ENCODE measurements at regions not wholly inside any gene's neighbourhood (a gene's known extent, or its start where the extent isn't known, plus 50 kb on each side); places are given as distances from the start of the nearest gene placed in this dataset.

DNA sequence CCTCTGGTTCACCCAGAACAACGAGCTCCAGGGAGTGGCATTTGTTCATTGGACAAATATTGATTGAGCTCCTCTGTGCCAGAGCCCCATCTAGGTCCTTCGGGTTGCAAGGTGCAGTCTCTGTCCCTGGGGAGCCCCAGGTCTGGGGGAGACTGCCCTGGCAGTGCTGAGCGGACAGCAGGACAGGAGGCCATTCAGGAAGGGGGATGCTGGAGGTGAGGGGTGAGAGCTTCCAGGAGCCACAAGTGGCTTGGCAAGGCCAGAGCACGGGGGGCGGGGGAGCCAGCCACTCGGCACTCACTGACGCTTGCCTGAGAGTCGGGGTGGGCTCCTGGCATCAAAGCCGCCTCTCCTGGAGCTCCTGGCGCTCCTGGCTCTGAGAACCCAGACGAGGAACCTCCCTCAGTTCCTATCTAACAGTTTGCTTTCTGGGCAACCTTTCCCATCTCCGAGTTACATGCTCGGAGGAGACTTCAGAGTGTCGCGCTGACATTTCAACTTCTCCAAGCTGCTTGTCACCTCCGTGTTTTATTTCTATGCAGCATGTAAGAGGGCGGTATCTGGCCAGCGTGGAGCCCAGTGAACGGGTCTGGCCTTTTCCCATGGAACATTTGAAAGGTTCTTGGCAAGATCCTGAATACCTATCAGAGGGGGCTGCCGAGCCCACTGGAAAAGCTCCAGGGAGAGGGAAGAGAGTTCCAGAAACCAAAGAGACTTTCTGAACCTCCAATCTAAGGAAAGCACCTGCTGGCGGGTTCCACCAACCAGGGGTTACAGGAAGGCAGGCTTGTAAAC, 62.0 kb upstream of the BCL11B start:
- H3K4me3 ChIP-seq (ENCODE audit: low read length): no peak overlapping the region
- H3K27ac ChIP-seq (ENCODE audit: low read length): no peak overlapping the region
- no peak for DNase-seq
- H3K9me3 ChIP-seq (ENCODE audit: low read length): no peaks in the 10 kb centered on the region
- no peaks in the 10 kb centered on the region for H3K79me2 ChIP-seq (ENCODE audit: low read length)
- H2AFZ ChIP-seq (ENCODE audit: low read length): no peak overlapping the region
- no peak overlapping the region for H3K4me2 ChIP-seq (ENCODE audit: low read depth, low read length, poor library complexity, severe bottlenecking)
- H3K36me3 ChIP-seq (ENCODE audit: insufficient read depth, low read length): no peaks in the 10 kb centered on the region
- no peak overlapping the region for H3K9ac ChIP-seq (ENCODE audit: low read length)
- no peaks in the 10 kb centered on the region for H3K4me1 ChIP-seq (ENCODE audit: low read length)
- H3K9me2 ChIP-seq (replicated peaks; ENCODE audit: insufficient read depth, low read length): no peaks in the 10 kb centered on the region
- no peaks in the 10 kb centered on the region for H4K20me1 ChIP-seq (ENCODE audit: insufficient read depth, low read depth, low read length)
- peaks cover 4% of the 10 kb centered on the region for H3K27me3 ChIP-seq (ENCODE audit: low read length)

DNA sequence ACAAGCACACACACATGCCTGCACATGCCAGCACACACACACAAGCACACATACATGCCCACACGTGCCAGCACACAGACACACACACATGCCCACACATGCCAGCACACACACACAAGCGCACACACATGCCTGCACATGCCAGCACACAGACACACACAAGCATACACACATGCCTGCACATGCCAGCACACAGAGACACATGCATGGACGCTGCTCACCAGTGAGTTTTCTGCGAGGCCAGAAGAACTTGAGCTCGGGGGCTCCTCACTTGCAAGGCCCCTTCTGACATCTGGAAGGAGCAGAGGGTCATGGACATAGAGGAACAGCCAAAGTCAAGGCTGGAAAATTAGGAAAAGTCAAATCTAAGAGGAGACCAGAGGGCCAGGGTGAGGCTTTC, 61.2 kb upstream of the BCL11B start:
- Histone ChIP-seq H3K4me3 (ENCODE audit: low read length) (no peak overlapping the region), H2AFZ (ENCODE audit: low read length) (no peak overlapping the region), H4K20me1 (ENCODE audit: insufficient read depth, low read depth, low read length) (no peaks in the 10 kb centered on the region), H3K9me3 (ENCODE audit: low read length) (no peaks in the 10 kb centered on the region), H3K36me3 (ENCODE audit: insufficient read depth, low read length) (no peaks in the 10 kb centered on the region), H3K79me2 (ENCODE audit: low read length) (no peaks in the 10 kb centered on the region), H3K4me2 (ENCODE audit: low read depth, low read length, poor library complexity, severe bottlenecking) (no peak overlapping the region), H3K4me1 (ENCODE audit: low read length) (no peaks in the 10 kb centered on the region), H3K9me2 (replicated peaks; ENCODE audit: insufficient read depth, low read length) (no peaks in the 10 kb centered on the region), H3K27ac (ENCODE audit: low read length) (no peak overlapping the region), H3K27me3 (ENCODE audit: low read length) (no peaks in the 10 kb centered on the region; the same call in 1 of the 2 replicates), H3K9ac (ENCODE audit: low read length) (no peak overlapping the region)
- no peak for DNase-seq

DNA sequence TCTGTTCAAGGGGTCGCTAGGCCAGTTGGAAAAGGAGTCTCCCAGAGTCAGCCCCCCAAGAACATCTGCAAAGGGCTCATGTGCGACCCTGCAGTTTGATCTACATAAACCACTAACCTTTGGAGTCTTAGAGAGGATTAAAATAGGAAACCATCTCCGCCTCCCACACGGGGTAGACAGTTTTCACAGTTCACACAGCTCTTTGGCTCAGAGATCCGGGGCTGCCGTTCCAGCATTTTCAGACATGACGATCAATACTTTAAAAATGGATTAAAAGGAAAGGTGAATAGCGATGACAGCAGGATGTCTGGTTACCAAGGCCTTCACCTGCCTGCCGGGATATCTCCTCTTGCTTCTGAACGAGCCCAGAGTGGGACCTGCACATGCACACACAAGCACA, 59.8 kb upstream of the BCL11B start:
- DNase-seq: no peak
- H3K4me1 ChIP-seq (ENCODE audit: low read length): no peaks in the 10 kb centered on the region
- no peaks in the 10 kb centered on the region for H3K27me3 ChIP-seq (ENCODE audit: low read length)
- H3K27ac ChIP-seq (ENCODE audit: low read length): no peak overlapping the region
- no peak overlapping the region for H3K4me2 ChIP-seq (ENCODE audit: low read depth, low read length, poor library complexity, severe bottlenecking)
- no peaks in the 10 kb centered on the region for H3K9me2 ChIP-seq (replicated peaks; ENCODE audit: insufficient read depth, low read length)
- no peaks in the 10 kb centered on the region for H3K79me2 ChIP-seq (ENCODE audit: low read length)
- H2AFZ ChIP-seq (ENCODE audit: low read length): no peak overlapping the region
- H3K36me3 ChIP-seq (ENCODE audit: insufficient read depth, low read length): no peaks in the 10 kb centered on the region
- H3K9me3 ChIP-seq (ENCODE audit: low read length): no peaks in the 10 kb centered on the region
- no peak overlapping the region for H3K4me3 ChIP-seq (ENCODE audit: low read length)
- H4K20me1 ChIP-seq (ENCODE audit: insufficient read depth, low read depth, low read length): no peaks in the 10 kb centered on the region
- H3K9ac ChIP-seq (ENCODE audit: low read length): no peak overlapping the region

DNA sequence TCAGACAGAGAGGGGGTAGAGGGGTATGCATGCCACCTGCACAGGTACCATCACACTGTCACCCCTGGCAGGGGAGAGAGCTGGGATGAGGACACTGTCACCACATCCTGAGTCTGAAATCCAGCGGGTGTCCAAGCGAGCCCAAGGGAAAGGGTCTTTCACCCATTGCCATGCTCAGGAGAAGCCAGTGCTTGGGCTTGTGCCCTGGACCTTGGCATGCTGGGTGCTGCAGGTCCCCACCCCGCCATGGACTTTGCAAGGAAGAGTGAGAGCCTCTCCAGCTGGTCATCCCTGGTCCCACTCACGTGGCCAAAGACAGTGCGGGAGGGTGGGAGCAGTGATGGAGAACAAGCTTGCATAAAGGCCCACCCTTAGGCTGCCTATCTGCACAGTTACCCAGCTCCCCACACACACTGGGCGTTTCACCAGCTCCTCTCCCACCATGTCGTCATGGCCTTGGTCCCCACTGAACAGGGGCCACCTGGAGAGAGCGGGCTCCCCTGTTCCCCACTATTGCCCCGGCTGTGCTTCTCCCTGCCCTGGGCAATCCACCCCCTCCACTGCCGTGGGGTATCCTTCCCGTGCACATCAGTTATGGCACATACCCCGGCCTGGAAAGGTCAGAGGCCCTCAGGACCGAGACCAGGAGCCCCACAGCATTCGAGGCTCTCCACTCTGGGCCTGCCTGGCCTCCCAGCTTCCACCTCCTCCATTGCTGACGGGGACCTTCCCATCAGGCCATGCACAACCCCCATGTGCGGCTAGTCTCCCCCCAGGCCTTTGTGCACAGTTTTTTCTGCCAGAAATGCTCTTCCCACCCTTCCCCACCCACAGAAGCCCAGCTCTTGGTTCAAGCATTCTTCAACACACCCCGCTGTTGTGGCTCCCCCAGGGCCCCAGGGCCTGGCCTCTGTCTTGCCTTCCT, 58.6 kb upstream of the BCL11B start:
- no peaks in the 10 kb centered on the region for H3K27me3 ChIP-seq (ENCODE audit: low read length)
- no peak overlapping the region for H3K4me2 ChIP-seq (ENCODE audit: low read depth, low read length, poor library complexity, severe bottlenecking)
- no peaks in the 10 kb centered on the region for H3K4me1 ChIP-seq (ENCODE audit: low read length)
- H3K9me2 ChIP-seq (replicated peaks; ENCODE audit: insufficient read depth, low read length): no peaks in the 10 kb centered on the region
- H3K9ac ChIP-seq (ENCODE audit: low read length): no peak overlapping the region
- no peak overlapping the region for H3K4me3 ChIP-seq (ENCODE audit: low read length)
- H2AFZ ChIP-seq (ENCODE audit: low read length): no peak overlapping the region
- DNase-seq: no peak
- no peaks in the 10 kb centered on the region for H4K20me1 ChIP-seq (ENCODE audit: insufficient read depth, low read depth, low read length)
- H3K9me3 ChIP-seq (ENCODE audit: low read length): no peaks in the 10 kb centered on the region
- no peaks in the 10 kb centered on the region for H3K36me3 ChIP-seq (ENCODE audit: insufficient read depth, low read length)
- H3K27ac ChIP-seq (ENCODE audit: low read length): no peak overlapping the region
- no peaks in the 10 kb centered on the region for H3K79me2 ChIP-seq (ENCODE audit: low read length)

DNA sequence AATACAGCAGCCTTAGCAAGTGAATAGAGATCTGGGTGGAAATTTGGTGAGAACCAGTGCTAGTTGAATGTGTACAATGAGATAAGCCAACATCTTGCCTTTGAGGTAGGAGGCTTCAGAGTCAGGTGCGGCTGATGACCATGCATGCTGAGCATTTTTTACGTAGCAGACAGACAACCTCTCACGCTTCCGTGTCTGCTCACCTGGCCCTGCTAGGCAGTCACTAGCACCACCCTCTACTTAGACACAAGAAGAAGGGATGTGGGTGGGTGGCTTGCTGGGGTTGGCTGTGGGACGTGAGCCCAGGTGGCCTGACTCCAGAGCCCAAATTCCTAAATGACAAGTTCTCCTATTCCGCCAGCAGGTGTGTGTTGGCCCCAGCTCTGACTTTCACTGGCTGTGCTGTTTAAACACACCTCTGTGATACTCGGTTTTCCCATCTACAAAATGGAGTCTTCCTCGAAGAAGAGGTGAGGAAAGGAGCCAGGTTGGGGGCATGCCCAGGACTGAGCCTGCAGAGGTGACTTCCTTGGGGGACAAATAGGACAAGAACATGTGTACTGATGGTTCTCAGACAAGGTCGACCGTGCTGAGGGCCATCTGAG, 57.8 kb upstream of the BCL11B start:
- H3K36me3 ChIP-seq (ENCODE audit: insufficient read depth, low read length): no peaks in the 10 kb centered on the region
- no peak overlapping the region for H3K4me2 ChIP-seq (ENCODE audit: low read depth, low read length, poor library complexity, severe bottlenecking)
- H3K9me2 ChIP-seq (replicated peaks; ENCODE audit: insufficient read depth, low read length): no peaks in the 10 kb centered on the region
- no peak for DNase-seq
- H4K20me1 ChIP-seq (ENCODE audit: insufficient read depth, low read depth, low read length): no peaks in the 10 kb centered on the region
- no peak overlapping the region for H2AFZ ChIP-seq (ENCODE audit: low read length)
- no peaks in the 10 kb centered on the region for H3K4me1 ChIP-seq (ENCODE audit: low read length)
- no peaks in the 10 kb centered on the region for H3K27me3 ChIP-seq (ENCODE audit: low read length)
- no peaks in the 10 kb centered on the region for H3K79me2 ChIP-seq (ENCODE audit: low read length)
- no peak overlapping the region for H3K9ac ChIP-seq (ENCODE audit: low read length)
- no peaks in the 10 kb centered on the region for H3K9me3 ChIP-seq (ENCODE audit: low read length)
- no peak overlapping the region for H3K27ac ChIP-seq (ENCODE audit: low read length)
- no peak overlapping the region for H3K4me3 ChIP-seq (ENCODE audit: low read length)

DNA sequence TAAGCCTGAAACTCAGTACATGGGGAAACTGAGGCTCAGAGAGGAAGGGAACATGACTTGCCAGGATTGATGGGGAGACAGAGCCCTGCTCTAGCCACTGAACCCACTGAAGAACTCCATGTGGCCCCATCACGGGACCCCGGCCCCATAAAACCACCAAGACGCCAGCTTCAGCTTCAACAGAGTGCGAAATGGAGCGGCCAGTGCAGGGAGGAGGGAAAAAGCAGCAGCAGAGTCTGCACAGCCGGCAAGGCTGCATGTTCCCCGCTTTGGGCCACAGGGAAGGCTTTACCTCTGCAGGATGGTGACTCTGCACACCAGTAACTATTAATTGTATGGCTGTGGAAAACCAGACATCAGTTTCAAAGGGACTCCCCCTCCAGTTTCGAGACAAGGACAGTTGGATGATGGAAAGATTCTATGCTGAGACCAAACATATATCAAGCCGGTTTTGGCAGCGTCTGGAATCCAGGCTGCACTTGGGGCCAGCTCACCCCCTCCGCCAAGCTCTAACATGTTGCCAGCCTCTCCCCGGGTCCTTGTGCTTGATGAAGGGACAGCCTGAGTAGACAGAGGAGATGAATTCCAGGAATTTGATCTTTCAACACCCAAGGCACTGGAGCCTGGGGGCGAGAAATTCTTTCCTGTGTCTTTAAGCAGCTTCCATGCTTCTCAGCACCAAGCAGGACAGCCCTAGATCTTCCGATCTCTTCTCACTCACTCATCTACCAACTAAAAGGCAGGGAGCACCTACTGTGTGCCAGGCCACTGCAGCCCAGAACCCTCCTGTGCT, 55.7 kb upstream of the BCL11B start:
- DNase-seq: no peak
- no peak overlapping the region for H3K4me3 ChIP-seq (ENCODE audit: low read length)
- no peak overlapping the region for H2AFZ ChIP-seq (ENCODE audit: low read length)
- H3K36me3 ChIP-seq (ENCODE audit: insufficient read depth, low read length): no peaks in the 10 kb centered on the region
- H3K9me2 ChIP-seq (replicated peaks; ENCODE audit: insufficient read depth, low read length): no peaks in the 10 kb centered on the region
- no peak overlapping the region for H3K4me2 ChIP-seq (ENCODE audit: low read depth, low read length, poor library complexity, severe bottlenecking)
- H3K4me1 ChIP-seq (ENCODE audit: low read length): no peaks in the 10 kb centered on the region
- H3K79me2 ChIP-seq (ENCODE audit: low read length): no peaks in the 10 kb centered on the region
- H3K9ac ChIP-seq (ENCODE audit: low read length): no peak overlapping the region
- H3K27ac ChIP-seq (ENCODE audit: low read length): no peak overlapping the region
- no peaks in the 10 kb centered on the region for H3K9me3 ChIP-seq (ENCODE audit: low read length)
- no peaks in the 10 kb centered on the region for H3K27me3 ChIP-seq (ENCODE audit: low read length)
- H4K20me1 ChIP-seq (ENCODE audit: insufficient read depth, low read depth, low read length): no peaks in the 10 kb centered on the region

DNA sequence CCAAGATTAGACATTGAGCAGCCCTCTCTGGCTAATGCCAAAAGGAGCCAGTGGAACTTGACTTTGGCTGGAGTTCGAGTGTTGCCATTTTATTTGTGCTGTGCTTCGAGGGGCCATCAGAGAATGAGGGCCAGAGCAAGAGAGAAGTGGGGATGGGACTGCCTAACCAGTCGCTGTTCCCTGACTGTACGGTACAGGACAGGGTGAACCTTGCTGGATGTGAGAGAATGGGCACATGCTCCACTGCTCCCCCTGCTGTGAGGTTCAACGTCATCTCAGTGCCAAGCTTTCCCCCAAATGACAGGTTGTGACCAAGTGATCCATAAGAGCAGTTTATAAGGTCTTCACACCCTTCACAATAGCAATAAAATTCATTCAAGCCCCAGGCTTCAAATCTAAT, 55.1 kb upstream of the BCL11B start:
- no peak overlapping the region for H3K4me3 ChIP-seq (ENCODE audit: low read length)
- H3K4me1 ChIP-seq (ENCODE audit: low read length): no peaks in the 10 kb centered on the region
- H4K20me1 ChIP-seq (ENCODE audit: insufficient read depth, low read depth, low read length): no peaks in the 10 kb centered on the region
- DNase-seq: peak; percentile 57
- no peaks in the 10 kb centered on the region for H3K36me3 ChIP-seq (ENCODE audit: insufficient read depth, low read length)
- H3K9ac ChIP-seq (ENCODE audit: low read length): no peak overlapping the region
- H2AFZ ChIP-seq (ENCODE audit: low read length): no peak overlapping the region
- H3K9me3 ChIP-seq (ENCODE audit: low read length): no peaks in the 10 kb centered on the region
- no peak overlapping the region for H3K27ac ChIP-seq (ENCODE audit: low read length)
- H3K27me3 ChIP-seq (ENCODE audit: low read length): no peaks in the 10 kb centered on the region
- H3K79me2 ChIP-seq (ENCODE audit: low read length): no peaks in the 10 kb centered on the region
- no peaks in the 10 kb centered on the region for H3K9me2 ChIP-seq (replicated peaks; ENCODE audit: insufficient read depth, low read length)
- H3K4me2 ChIP-seq (ENCODE audit: low read depth, low read length, poor library complexity, severe bottlenecking): no peak overlapping the region

Measured in Karpas-422 (cell line).